ENCODE measurements at regions not wholly inside any gene's neighbourhood (a gene's known extent, or its start where the extent isn't known, plus 50 kb on each side); places are given as distances from the start of the nearest gene placed in this dataset.

DNA sequence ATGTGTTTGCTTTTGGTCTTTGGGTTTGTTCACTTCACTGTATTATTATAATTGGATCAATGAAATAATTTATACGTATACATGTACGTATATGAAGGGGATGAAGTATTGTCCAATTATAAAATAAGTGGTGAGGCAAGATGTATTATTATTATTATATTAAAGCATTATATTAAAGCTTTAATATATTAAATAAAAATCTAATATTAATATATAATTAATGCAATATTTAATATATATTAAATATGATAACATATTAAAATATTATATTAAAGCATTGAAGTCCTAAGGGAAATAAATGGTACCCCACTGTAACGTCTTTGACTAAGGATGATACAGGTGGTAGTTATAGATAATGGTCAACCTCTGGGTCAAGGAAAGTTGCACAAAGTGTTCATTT, 63.7 kb upstream of the RTL1 start:
- Histone ChIP-seq H3K4me1 (ENCODE audit: insufficient read depth) (no peaks in the 10 kb centered on the region), H2AFZ (no peak overlapping the region), H3K27ac (ENCODE audit: low read depth) (no peak overlapping the region), H3K4me3 (no peak overlapping the region), H3K36me3 (ENCODE audit: insufficient read depth) (no peaks in the 10 kb centered on the region), H4K20me1 (replicated peaks; ENCODE audit: insufficient read depth) (no peaks in the 10 kb centered on the region; the same call in 1 of the 2 replicates), H3K4me2 (no peak overlapping the region), H3F3A (replicated peaks; ENCODE audit: low read depth) (no peaks in the 10 kb centered on the region), H3K79me2 (replicated peaks; ENCODE audit: insufficient read depth) (no peaks in the 10 kb centered on the region), H3K27me3 (ENCODE audit: insufficient read depth) (no peaks in the 10 kb centered on the region), H3K9me2 (ENCODE audit: insufficient read depth) (no peaks in the 10 kb centered on the region)
- ATAC-seq (no peak), DNase-seq (ENCODE audit: low spot score) (no peak)
- H3K4me1 Mint-ChIP-seq, result no peaks in the 10 kb centered on the region
- TF ChIP-seq CREB1 (CRISPR knock-in tag; IDR thresholded peaks at IDR 0.05; ENCODE audit: low read depth) (no peak), STAT1 (IDR thresholded peaks at IDR 0.05; ENCODE audit: unreplicated experiment) (no peak), EZH2phosphoT487 (IDR thresholded peaks at IDR 0.05; ENCODE audit: unreplicated experiment) (no peak), JUNB (IDR thresholded peaks at IDR 0.05; ENCODE audit: unreplicated experiment) (no peak), POLR2AphosphoS5 (IDR thresholded peaks at IDR 0.05; ENCODE audit: low read depth) (no peak), EZH2 (IDR thresholded peaks at IDR 0.05; ENCODE audit: low read depth, unreplicated experiment) (no peak)
- TF ChIP-seq, protein P1, sequence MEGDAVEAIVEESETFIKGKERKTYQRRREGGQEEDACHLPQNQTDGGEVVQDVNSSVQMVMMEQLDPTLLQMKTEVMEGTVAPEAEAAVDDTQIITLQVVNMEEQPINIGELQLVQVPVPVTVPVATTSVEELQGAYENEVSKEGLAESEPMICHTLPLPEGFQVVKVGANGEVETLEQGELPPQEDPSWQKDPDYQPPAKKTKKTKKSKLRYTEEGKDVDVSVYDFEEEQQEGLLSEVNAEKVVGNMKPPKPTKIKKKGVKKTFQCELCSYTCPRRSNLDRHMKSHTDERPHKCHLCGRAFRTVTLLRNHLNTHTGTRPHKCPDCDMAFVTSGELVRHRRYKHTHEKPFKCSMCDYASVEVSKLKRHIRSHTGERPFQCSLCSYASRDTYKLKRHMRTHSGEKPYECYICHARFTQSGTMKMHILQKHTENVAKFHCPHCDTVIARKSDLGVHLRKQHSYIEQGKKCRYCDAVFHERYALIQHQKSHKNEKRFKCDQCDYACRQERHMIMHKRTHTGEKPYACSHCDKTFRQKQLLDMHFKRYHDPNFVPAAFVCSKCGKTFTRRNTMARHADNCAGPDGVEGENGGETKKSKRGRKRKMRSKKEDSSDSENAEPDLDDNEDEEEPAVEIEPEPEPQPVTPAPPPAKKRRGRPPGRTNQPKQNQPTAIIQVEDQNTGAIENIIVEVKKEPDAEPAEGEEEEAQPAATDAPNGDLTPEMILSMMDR (conservative IDR thresholded peaks at IDR 0.05; ENCODE audit: low read depth in 2 of 2), result no peak
- TF ChIP-seq, protein P2, sequence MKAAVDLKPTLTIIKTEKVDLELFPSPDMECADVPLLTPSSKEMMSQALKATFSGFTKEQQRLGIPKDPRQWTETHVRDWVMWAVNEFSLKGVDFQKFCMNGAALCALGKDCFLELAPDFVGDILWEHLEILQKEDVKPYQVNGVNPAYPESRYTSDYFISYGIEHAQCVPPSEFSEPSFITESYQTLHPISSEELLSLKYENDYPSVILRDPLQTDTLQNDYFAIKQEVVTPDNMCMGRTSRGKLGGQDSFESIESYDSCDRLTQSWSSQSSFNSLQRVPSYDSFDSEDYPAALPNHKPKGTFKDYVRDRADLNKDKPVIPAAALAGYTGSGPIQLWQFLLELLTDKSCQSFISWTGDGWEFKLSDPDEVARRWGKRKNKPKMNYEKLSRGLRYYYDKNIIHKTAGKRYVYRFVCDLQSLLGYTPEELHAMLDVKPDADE (IDR thresholded peaks at IDR 0.05), result no peak
- H3K27me3 Mint-ChIP-seq (ENCODE audit: insufficient read depth, low read depth, poor library complexity), result no peaks in the 10 kb centered on the region
- no peaks in the 10 kb centered on the region for H3K36me3 Mint-ChIP-seq (ENCODE audit: low read depth)
- 0 out of 3 replicates have a peak, but pooled peaks cover 6% of the 10 kb centered on the region for H3K9me3 Mint-ChIP-seq
- H3K27ac Mint-ChIP-seq, result no peak overlapping the region
- H3K4me3 Mint-ChIP-seq, result no peak overlapping the region

DNA sequence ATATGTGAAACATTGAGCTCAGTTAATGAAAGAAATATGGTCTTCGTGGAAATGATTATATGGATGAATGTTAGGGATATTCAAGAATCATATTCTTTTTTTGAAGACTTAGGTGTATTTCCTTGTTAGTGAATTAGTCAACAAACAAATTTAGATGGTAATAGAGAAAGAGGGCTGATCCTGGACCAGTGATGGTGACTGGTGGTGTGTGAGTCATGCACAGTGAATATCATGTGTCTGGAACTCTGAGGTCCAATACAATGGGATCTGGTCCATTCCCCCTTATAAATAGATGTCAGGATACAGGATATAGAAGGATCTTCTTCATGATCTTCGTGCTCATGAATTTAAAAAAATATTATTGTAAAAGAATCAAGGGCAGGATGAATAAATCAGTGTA, 64.4 kb upstream of the RTL1 start:
- Mint-ChIP-seq H3K27ac (no peak overlapping the region), H3K4me1 (no peaks in the 10 kb centered on the region), H3K4me3 (no peak overlapping the region), H3K36me3 (ENCODE audit: low read depth) (no peaks in the 10 kb centered on the region), H3K9me3 (0 out of 3 replicates have a peak, but pooled peaks cover 5% of the 10 kb centered on the region), H3K27me3 (ENCODE audit: insufficient read depth, low read depth, poor library complexity) (no peaks in the 10 kb centered on the region)
- H3K79me2 ChIP-seq (replicated peaks; ENCODE audit: insufficient read depth), result no peaks in the 10 kb centered on the region
- H4K20me1 ChIP-seq (replicated peaks; ENCODE audit: insufficient read depth), result no peaks in the 10 kb centered on the region; the same call in 1 of the 2 replicates
- H3K27ac ChIP-seq (ENCODE audit: low read depth), result no peak overlapping the region
- no peaks in the 10 kb centered on the region for H3K36me3 ChIP-seq (ENCODE audit: insufficient read depth)
- H3K4me1 ChIP-seq (ENCODE audit: insufficient read depth), result no peaks in the 10 kb centered on the region
- no peak overlapping the region for H3K4me3 ChIP-seq
- H3K9me2 ChIP-seq (ENCODE audit: insufficient read depth), result no peaks in the 10 kb centered on the region
- DNase-seq (ENCODE audit: low spot score) (no peak), ATAC-seq (no peak)
- H2AFZ ChIP-seq, result no peak overlapping the region
- no peaks in the 10 kb centered on the region for H3F3A ChIP-seq (replicated peaks; ENCODE audit: low read depth)
- TF ChIP-seq CREB1 (CRISPR knock-in tag; IDR thresholded peaks at IDR 0.05; ENCODE audit: low read depth), result no peak
- H3K27me3 ChIP-seq (ENCODE audit: insufficient read depth), result no peaks in the 10 kb centered on the region
- H3K4me2 ChIP-seq, result no peak overlapping the region
